ENCODE measurements at regions not wholly inside any gene's neighbourhood (a gene's known extent, or its start where the extent isn't known, plus 50 kb on each side); places are given as distances from the start of the nearest gene placed in this dataset.

DNA sequence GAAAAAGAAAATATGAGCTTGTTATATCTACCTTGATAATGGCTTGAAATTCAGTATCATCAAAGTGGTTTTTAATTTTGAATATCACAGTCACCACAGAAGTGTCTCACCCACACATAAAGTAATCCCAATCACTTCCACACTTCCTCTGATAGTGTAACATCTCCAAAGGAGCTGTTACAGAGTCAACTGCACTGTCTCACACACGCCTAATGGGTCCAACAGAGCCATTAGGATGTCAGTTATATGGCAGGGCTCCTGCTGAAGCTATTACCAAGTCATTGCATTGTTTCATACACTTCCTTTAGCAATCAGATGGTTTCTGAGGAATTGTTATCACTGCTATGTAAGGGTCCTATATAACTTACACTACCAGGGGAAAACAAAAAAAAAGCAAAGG, 432.1 kb upstream of the TEX13C start:
- TF ChIP-seq YY1 (IDR thresholded peaks at IDR 0.05; ENCODE audit: insufficient read depth, insufficient read length): no peak
- TF ChIP-seq SUZ12 (IDR thresholded peaks at IDR 0.05; ENCODE audit: extremely low read depth, insufficient read depth, insufficient read length): no peak
- TF ChIP-seq ZNF274 (IDR thresholded peaks at IDR 0.05; ENCODE audit: low read depth, low read length): no peak
